GM12873 (cell line): ENCODE measurements at regions not wholly inside any gene's neighbourhood (a gene's known extent, or its start where the extent isn't known, plus 50 kb on each side); places are given as distances from the start of the nearest gene placed in this dataset.

Source experiments
- CTCF ChIP-seq: IDR thresholded peaks from 2 replicates; pipeline ENCODE4 v1.5.1; 2012; ENCODE audit warnings: low read depth, mild to moderate bottlenecking, moderate library complexity, low read length, control low read depth; ENCODE audit not compliant: insufficient read depth; ENCODE audit errors: missing control alignments

GRCh38 chr11:45463541-45463940 is 177.4 kb upstream of the SYT13 start:
- TF ChIP-seq CTCF, result no peak

GRCh38 chr11:45461514-45461913 is 175.4 kb upstream of the SYT13 start:
- TF ChIP-seq CTCF, result no peak

- TF ChIP-seq CTCF, result no peak
Measured at GRCh38 chr11:45459491-45459890, 173.3 kb upstream of the SYT13 start.

GRCh38 chr11:45458269-45458668 is 172.1 kb upstream of the SYT13 start:
- TF ChIP-seq CTCF, result no peak

GRCh38 chr11:45457649-45458048 is 171.5 kb upstream of the SYT13 start:
- TF ChIP-seq CTCF, result no peak

GRCh38 chr11:45456686-45457085 is 170.5 kb upstream of the SYT13 start:
- TF ChIP-seq CTCF, result no peak

GRCh38 chr11:45455536-45455935 is 169.4 kb upstream of the SYT13 start:
- TF ChIP-seq CTCF, result no peak
